ENCODE measurements at regions not wholly inside any gene's neighbourhood (a gene's known extent, or its start where the extent isn't known, plus 50 kb on each side); places are given as distances from the start of the nearest gene placed in this dataset.

GRCh38 chr17:34434052-34434451 is 71.0 kb upstream of the CCL1 start:
- ATAC-seq (no peak), DNase-seq (ENCODE audit: low read depth in 1 of 2, low spot score in 1 of 2) (peak in 1 of 2 experiments; percentile 12), FAIRE-seq (no peak)
- Histone ChIP-seq H3K4me3 (no peak overlapping the region), H3K4me1 (no peaks in the 10 kb centered on the region), H3K4me2 (no peak overlapping the region), H3K27ac (no peak overlapping the region), H3K9me3 (no peaks in the 10 kb centered on the region)
- WGBS (ENCODE audit: missing lambda C conversion rate) = 3% methylated on average over 4 of the region's 4 CpGs
- TF ChIP-seq MAX (IDR thresholded peaks at IDR 0.05) (no peak), GATA3 (IDR thresholded peaks at IDR 0.05; ENCODE audit: borderline replicate concordance) (no peak), KDM5A (IDR thresholded peaks at IDR 0.05) (no peak), SMC3 (IDR thresholded peaks at IDR 0.05) (no peak), EHF (CRISPR knock-in tag; IDR thresholded peaks at IDR 0.05) (no peak), CHD2 (IDR thresholded peaks at IDR 0.05; ENCODE audit: low read length, partially characterized antibody) (no peak), USF2 (IDR thresholded peaks at IDR 0.05) (no peak), ZFP36 (IDR thresholded peaks at IDR 0.05; ENCODE audit: borderline replicate concordance, partially characterized antibody) (no peak), HES2 (IDR thresholded peaks at IDR 0.05) (no peak), MAZ (IDR thresholded peaks at IDR 0.05; ENCODE audit: borderline replicate concordance, low read depth, low read length) (no peak), HMGXB4 (CRISPR knock-in tag; IDR thresholded peaks at IDR 0.05; ENCODE audit: borderline replicate concordance) (no peak), HOXB13 (CRISPR knock-in tag; IDR thresholded peaks at IDR 0.05; ENCODE audit: low read depth) (no peak), RAD21 (conservative IDR thresholded peaks at IDR 0.05 in 1 of 2, IDR thresholded peaks at IDR 0.05 in 1 of 2) (no peak), CEBPB (IDR thresholded peaks at IDR 0.05) (no peak), MAFK (IDR thresholded peaks at IDR 0.05; ENCODE audit: partially characterized antibody) (no peak), KDM1A (IDR thresholded peaks at IDR 0.05; ENCODE audit: low read depth) (no peak), HDAC2 (IDR thresholded peaks at IDR 0.05) (no peak), POLR2AphosphoS2 (conservative IDR thresholded peaks at IDR 0.05; ENCODE audit: low read length) (no peak)
- ChIA-PET POLR2A (no interaction called here), CTCF (interaction anchor here (0.6 to 4.9 kb wide), 5 partner anchors 13 to 685 kb away, joined by 3 to 36 read pairs (median 4); no protein-coding TSS in a partner anchor)

GRCh38 chr17:34424814-34425491 is 61.9 kb upstream of the CCL1 start:
- WGBS (ENCODE audit: missing lambda C conversion rate) = 59% methylated on average over 14 of the region's 14 CpGs
- no peak for FAIRE-seq
- CTCF ChIA-PET = interaction anchor here (0.9 to 1.5 kb wide), 2 partner anchors 14 to 209 kb away, joined by 3 read pairs; no protein-coding TSS in a partner anchor
- DNase-seq (ENCODE audit: low read depth in 1 of 2, low spot score in 1 of 2) = no peak
- TF ChIP-seq FOSL2 (IDR thresholded peaks at IDR 0.05) = no peak
- TF ChIP-seq FOSL2 (CRISPR knock-in tag; IDR thresholded peaks at IDR 0.05) = no peak
- Histone ChIP-seq H3K27ac (no peak overlapping the region), H3K9me3 (no peaks in the 10 kb centered on the region), H3K4me3 (no peak overlapping the region), H3K4me1 (no peaks in the 10 kb centered on the region), H3K4me2 (no peak overlapping the region)
- POLR2A ChIA-PET = no interaction called here
- no peak; a peak in 1 of 6 replicates for ATAC-seq

Data from A549 (cell line).